Kidney epithelial cell (primary cell): ENCODE measurements at regions not wholly inside any gene's neighbourhood (a gene's known extent, or its start where the extent isn't known, plus 50 kb on each side); places are given as distances from the start of the nearest gene placed in this dataset.

ENCODE experiments used
- DNase-seq: peaks from one replicate; pipeline ENCODE4 v3.0.0-alpha.2; 2010; ENCODE audit warnings: low read depth
- H3K27me3 ChIP-seq: 2 replicates; pipeline ENCODE4 v1.6.0; 2011; ENCODE audit warnings: low read length; ENCODE audit not compliant: control insufficient read depth, insufficient read depth
- H3K36me3 ChIP-seq: 2 replicates; pipeline ENCODE4 v1.5.1; 2011; ENCODE audit warnings: low read length; ENCODE audit not compliant: control insufficient read depth, insufficient read depth
- H3K4me3 ChIP-seq: 2 replicates; pipeline ENCODE4 v1.5.1; 2011; ENCODE audit warnings: low read depth, mild to moderate bottlenecking, control low read depth, low read length
- CTCF ChIP-seq: IDR thresholded peaks from 2 replicates; pipeline ENCODE4 v1.5.1; 2011; ENCODE audit warnings: mild to moderate bottlenecking, moderate library complexity, low read length, control low read depth, inconsistent platforms; ENCODE audit not compliant: insufficient read depth, poor library complexity, severe bottlenecking

- no peak overlapping the region for H3K4me3 ChIP-seq
- no peak for TF ChIP-seq CTCF
- DNase-seq, result no peak
- H3K36me3 ChIP-seq, result no peaks in the 10 kb centered on the region
- no peaks in the 10 kb centered on the region for H3K27me3 ChIP-seq
Measured at GRCh38 chr13:59534806-59535205, 628.9 kb downstream of the DIAPH3 start.

- H3K4me3 ChIP-seq, result no peak overlapping the region
- H3K27me3 ChIP-seq, result no peaks in the 10 kb centered on the region
- no peaks in the 10 kb centered on the region for H3K36me3 ChIP-seq
- TF ChIP-seq CTCF, result no peak
- no peak for DNase-seq
Measured at GRCh38 chr13:59537500-59537899, 626.2 kb downstream of the DIAPH3 start.

GRCh38 chr13:59538512-59538911 lies 625.2 kb downstream of the DIAPH3 start:
- Histone ChIP-seq H3K27me3 (no peaks in the 10 kb centered on the region), H3K36me3 (no peaks in the 10 kb centered on the region), H3K4me3 (no peak overlapping the region)
- TF ChIP-seq CTCF, result no peak
- DNase-seq, result no peak

GRCh38 chr13:59542303-59542702 lies 621.4 kb downstream of the DIAPH3 start:
- no peak overlapping the region for H3K4me3 ChIP-seq
- no peaks in the 10 kb centered on the region for H3K27me3 ChIP-seq
- no peak for DNase-seq
- H3K36me3 ChIP-seq, result no peaks in the 10 kb centered on the region
- no peak for TF ChIP-seq CTCF

GRCh38 chr13:59543418-59543817 lies 620.3 kb downstream of the DIAPH3 start:
- Histone ChIP-seq H3K36me3 (no peaks in the 10 kb centered on the region), H3K27me3 (no peaks in the 10 kb centered on the region), H3K4me3 (no peak overlapping the region)
- no peak for TF ChIP-seq CTCF
- no peak for DNase-seq

GRCh38 chr13:59545007-59545406 lies 618.7 kb downstream of the DIAPH3 start:
- no peaks in the 10 kb centered on the region for H3K36me3 ChIP-seq
- no peak overlapping the region for H3K4me3 ChIP-seq
- no peak for DNase-seq
- no peak for TF ChIP-seq CTCF
- no peaks in the 10 kb centered on the region for H3K27me3 ChIP-seq
